ENCODE measurements at regions not wholly inside any gene's neighbourhood (a gene's known extent, or its start where the extent isn't known, plus 50 kb on each side); places are given as distances from the start of the nearest gene placed in this dataset.
A peak's percentile ranks its signal among the peaks of the same experiment; 100 is the strongest.

DNA sequence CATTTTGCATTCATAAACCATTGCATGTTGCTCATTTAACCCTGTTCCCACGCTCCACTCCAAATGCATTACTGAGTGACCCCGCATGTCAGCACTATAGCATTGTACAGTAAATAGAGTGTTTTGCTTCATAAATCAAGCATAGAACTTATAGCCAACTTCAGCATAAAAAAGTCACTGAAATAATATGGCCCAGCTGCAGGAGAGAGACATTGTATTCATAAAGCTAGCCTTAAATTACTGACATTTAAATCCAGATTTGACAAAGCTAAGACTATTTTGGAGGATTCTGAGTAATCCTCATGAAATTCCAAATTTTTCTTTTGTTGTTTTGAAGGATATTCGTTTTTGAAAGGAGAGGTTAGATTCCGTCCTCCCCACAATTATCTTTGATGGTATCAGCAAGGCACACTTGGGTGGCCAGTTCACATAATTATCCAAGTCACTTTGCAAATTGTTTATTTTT, 320.9 kb upstream of the TCF4 start:
- H3K27me3 Mint-ChIP-seq (ENCODE audit: low read depth), result no peaks in the 10 kb centered on the region
- no peak overlapping the region for H3K4me3 Mint-ChIP-seq
- H3K36me3 Mint-ChIP-seq (ENCODE audit: low read depth), result peaks cover 3% of the 10 kb centered on the region
- peak overlapping the region; percentile 0 to 70 (median 24) for H3K27ac Mint-ChIP-seq
- TF ChIP-seq, protein P1, sequence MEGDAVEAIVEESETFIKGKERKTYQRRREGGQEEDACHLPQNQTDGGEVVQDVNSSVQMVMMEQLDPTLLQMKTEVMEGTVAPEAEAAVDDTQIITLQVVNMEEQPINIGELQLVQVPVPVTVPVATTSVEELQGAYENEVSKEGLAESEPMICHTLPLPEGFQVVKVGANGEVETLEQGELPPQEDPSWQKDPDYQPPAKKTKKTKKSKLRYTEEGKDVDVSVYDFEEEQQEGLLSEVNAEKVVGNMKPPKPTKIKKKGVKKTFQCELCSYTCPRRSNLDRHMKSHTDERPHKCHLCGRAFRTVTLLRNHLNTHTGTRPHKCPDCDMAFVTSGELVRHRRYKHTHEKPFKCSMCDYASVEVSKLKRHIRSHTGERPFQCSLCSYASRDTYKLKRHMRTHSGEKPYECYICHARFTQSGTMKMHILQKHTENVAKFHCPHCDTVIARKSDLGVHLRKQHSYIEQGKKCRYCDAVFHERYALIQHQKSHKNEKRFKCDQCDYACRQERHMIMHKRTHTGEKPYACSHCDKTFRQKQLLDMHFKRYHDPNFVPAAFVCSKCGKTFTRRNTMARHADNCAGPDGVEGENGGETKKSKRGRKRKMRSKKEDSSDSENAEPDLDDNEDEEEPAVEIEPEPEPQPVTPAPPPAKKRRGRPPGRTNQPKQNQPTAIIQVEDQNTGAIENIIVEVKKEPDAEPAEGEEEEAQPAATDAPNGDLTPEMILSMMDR (IDR thresholded peaks at IDR 0.05; ENCODE audit: unreplicated experiment in 3 of 3), result no peak
- peaks cover 26% of the 10 kb centered on the region for H3K4me1 Mint-ChIP-seq
- peaks cover 3% of the 10 kb centered on the region for H3K9me3 Mint-ChIP-seq

DNA sequence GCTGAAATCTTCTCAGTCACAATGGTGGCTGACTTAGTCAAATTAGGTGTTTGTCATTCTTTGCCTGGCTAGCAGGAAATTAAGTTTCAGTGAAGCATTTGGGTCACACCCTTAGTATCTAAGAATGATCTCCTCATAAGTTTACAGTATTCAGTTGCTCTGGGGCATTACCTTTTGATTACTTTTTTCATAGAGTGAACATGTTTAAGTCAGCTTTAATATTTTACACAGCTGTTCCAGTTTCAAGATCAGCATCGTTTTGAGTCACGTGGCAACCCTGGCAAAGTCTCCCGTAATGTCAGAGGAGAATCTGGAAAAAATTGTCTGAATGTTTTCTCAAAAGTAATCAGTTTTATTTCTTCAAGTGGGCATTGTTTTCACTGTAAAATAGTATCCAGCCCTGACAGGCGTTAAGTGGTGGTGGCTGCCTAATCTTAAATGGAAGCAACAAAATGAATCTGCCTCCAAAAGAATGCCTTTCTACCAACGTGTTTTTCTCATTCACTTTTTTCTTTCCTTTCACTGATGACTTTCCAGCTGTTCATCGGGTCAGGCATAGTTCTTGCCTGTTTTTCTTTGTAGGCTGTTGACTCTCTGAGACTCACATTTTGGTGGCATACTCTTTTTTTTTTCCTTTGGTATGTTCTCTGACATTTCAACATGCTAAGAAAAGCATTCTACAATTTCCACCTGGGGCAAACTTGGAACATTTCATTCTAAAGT, 319.6 kb upstream of the TCF4 start:
- H3K4me3 Mint-ChIP-seq, result no peak overlapping the region
- H3K4me1 Mint-ChIP-seq, result peaks cover 26% of the 10 kb centered on the region
- no peaks in the 10 kb centered on the region for H3K27me3 Mint-ChIP-seq (ENCODE audit: low read depth)
- H3K27ac Mint-ChIP-seq, result peak overlapping the region; percentile 0 to 39 (median 35)
- H3K9me3 Mint-ChIP-seq, result peaks cover 2% of the 10 kb centered on the region
- peaks cover 3% of the 10 kb centered on the region for H3K36me3 Mint-ChIP-seq (ENCODE audit: low read depth)
- TF ChIP-seq, protein P1 (IDR thresholded peaks at IDR 0.05; ENCODE audit: unreplicated experiment in 3 of 3), result no peak

DNA sequence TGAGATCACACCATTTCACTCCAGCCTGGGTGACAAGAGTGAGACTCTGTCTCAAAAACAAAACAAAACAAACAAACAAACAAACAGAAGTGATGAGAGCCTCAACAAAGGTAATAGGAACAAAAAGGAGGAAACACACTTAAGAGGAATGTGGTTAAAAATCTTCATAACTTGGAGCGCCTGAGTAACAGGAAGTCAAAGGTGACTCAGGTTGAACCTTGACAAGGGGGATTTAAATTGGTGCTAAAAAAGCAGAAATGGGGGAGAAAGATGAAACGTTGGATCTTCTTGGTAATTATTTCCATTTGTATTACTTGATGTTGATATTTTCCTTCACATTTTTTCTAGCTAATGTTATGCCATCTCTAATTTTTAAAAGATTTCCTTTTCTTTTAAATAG, 318.5 kb upstream of the TCF4 start:
- TF ChIP-seq, protein P1 (IDR thresholded peaks at IDR 0.05; ENCODE audit: unreplicated experiment in 3 of 3), result no peak

DNA sequence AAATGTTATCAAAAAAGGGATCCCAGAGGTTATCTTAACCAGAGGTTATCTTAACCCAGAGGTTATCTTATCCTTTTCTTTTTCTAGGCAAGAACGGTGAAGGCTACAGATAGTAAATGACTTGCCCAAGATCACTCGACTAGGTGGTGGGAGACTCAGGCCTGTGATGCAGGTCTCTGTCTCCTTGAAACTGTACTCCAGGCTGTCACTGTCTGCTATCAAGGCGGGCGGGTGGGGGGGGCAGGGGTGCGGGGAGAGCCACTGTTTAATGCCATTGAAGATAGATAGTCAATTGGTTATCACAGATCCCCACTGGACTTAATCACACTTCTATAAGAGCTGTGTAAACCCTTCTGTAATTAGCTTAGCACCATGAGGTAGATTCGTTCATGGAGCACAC, 315.9 kb upstream of the TCF4 start:
- TF ChIP-seq, protein P1 (IDR thresholded peaks at IDR 0.05; ENCODE audit: unreplicated experiment in 3 of 3), result no peak
- H3K4me3 Mint-ChIP-seq, result no peak overlapping the region
- peaks cover 18% of the 10 kb centered on the region for H3K4me1 Mint-ChIP-seq
- H3K9me3 Mint-ChIP-seq, result no peaks in the 10 kb centered on the region
- peaks cover 3% of the 10 kb centered on the region for H3K36me3 Mint-ChIP-seq (ENCODE audit: low read depth)
- no peak overlapping the region for H3K27ac Mint-ChIP-seq
- no peaks in the 10 kb centered on the region for H3K27me3 Mint-ChIP-seq (ENCODE audit: low read depth)

More for the DNA sequence above, 318.5 kb upstream of the TCF4 start:
- Mint-ChIP-seq H3K4me1 (peaks cover 26% of the 10 kb centered on the region), H3K9me3 (no peaks in the 10 kb centered on the region), H3K27ac (no peak overlapping the region), H3K36me3 (ENCODE audit: low read depth) (peaks cover 3% of the 10 kb centered on the region), H3K4me3 (no peak overlapping the region), H3K27me3 (ENCODE audit: low read depth) (no peaks in the 10 kb centered on the region)

DNA sequence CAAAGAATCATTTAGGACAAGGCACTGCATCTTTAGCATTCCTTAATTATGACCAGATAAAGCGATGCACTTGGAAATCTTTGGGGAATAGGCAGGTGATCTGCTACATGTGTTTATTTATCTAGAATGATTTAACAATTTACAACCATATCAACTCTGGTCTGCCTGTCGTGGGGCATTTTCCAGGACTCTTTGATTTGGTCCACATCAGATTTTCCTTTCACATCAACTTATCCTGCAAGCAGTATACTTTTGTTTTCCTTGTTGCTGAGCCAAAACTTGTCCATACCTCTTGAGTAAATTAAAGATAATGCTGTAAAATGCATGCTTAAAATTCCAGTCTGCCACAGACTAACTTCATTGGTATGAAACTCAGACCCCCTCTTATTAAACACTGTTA, 312.4 kb upstream of the TCF4 start:
- TF ChIP-seq, protein P1 (IDR thresholded peaks at IDR 0.05; ENCODE audit: unreplicated experiment in 3 of 3), result no peak
- Mint-ChIP-seq H3K4me1 (no peaks in the 10 kb centered on the region), H3K9me3 (no peaks in the 10 kb centered on the region), H3K27ac (no peak overlapping the region), H3K36me3 (ENCODE audit: low read depth) (no peaks in the 10 kb centered on the region), H3K4me3 (no peak overlapping the region), H3K27me3 (ENCODE audit: low read depth) (peaks cover 3% of the 10 kb centered on the region)

Data from nephron (organoid).